ENCODE measurements at regions not wholly inside any gene's neighbourhood (a gene's known extent, or its start where the extent isn't known, plus 50 kb on each side); places are given as distances from the start of the nearest gene placed in this dataset.

GRCh38 chr10:61320257-61320587, 133.0 kb downstream of the TMEM26 start:
- WGBS: 98% methylated on average over 5 of the region's 5 CpGs
- no peaks in the 10 kb centered on the region for H3K4me1 ChIP-seq (replicated peaks)
- H3K4me3 ChIP-seq: no peak overlapping the region
- H3K36me3 ChIP-seq: no peaks in the 10 kb centered on the region
- no peak for TF ChIP-seq POLR2AphosphoS5 (IDR thresholded peaks at IDR 0.05)
- no peaks in the 10 kb centered on the region for H3K27me3 ChIP-seq (replicated peaks; ENCODE audit: insufficient read depth)
- intact Hi-C loops (cut with DNase I): no loop called here
- H3K27ac ChIP-seq: no peak overlapping the region
- no peak for DNase-seq (ENCODE audit: low spot score)
- H3K9me3 ChIP-seq: no peaks in the 10 kb centered on the region

- intact Hi-C loops (cut with DNase I): no loop called here
- TF ChIP-seq POLR2A (IDR thresholded peaks at IDR 0.05) (no peak), CTCF (IDR thresholded peaks at IDR 0.05) (no peak), POLR2AphosphoS5 (IDR thresholded peaks at IDR 0.05) (no peak)
- Histone ChIP-seq H3K27me3 (replicated peaks; ENCODE audit: insufficient read depth) (no peaks in the 10 kb centered on the region), H3K36me3 (no peaks in the 10 kb centered on the region), H3K4me1 (replicated peaks) (no peaks in the 10 kb centered on the region), H3K27ac (no peak overlapping the region), H3K4me3 (no peak overlapping the region), H3K9me3 (no peaks in the 10 kb centered on the region)
- WGBS: 80% methylated on average over 5 of the region's 5 CpGs
- no peak for DNase-seq (ENCODE audit: low spot score)
Observed at GRCh38 chr10:61319386-61320256, 133.6 kb downstream of the TMEM26 start.

GRCh38 chr10:61318429-61318828, 134.8 kb downstream of the TMEM26 start:
- TF ChIP-seq POLR2AphosphoS5 (IDR thresholded peaks at IDR 0.05): no peak
- no peak for TF ChIP-seq CTCF (IDR thresholded peaks at IDR 0.05)
- TF ChIP-seq POLR2A (IDR thresholded peaks at IDR 0.05): no peak
- no peaks in the 10 kb centered on the region for H3K27me3 ChIP-seq (replicated peaks; ENCODE audit: insufficient read depth)
- no peaks in the 10 kb centered on the region for H3K4me1 ChIP-seq (replicated peaks)
- H3K27ac ChIP-seq: no peak overlapping the region
- H3K4me3 ChIP-seq: no peak overlapping the region
- intact Hi-C loops (cut with DNase I): no loop called here
- H3K9me3 ChIP-seq: no peaks in the 10 kb centered on the region
- no peak for DNase-seq (ENCODE audit: low spot score)
- H3K36me3 ChIP-seq: no peaks in the 10 kb centered on the region

GRCh38 chr10:61317706-61318105, 135.5 kb downstream of the TMEM26 start:
- Histone ChIP-seq H3K27ac (no peak overlapping the region), H3K4me1 (replicated peaks) (no peaks in the 10 kb centered on the region), H3K9me3 (no peaks in the 10 kb centered on the region), H3K27me3 (replicated peaks; ENCODE audit: insufficient read depth) (no peaks in the 10 kb centered on the region), H3K4me3 (no peak overlapping the region), H3K36me3 (no peaks in the 10 kb centered on the region)
- DNase-seq (ENCODE audit: low spot score): no peak
- TF ChIP-seq POLR2AphosphoS5 (IDR thresholded peaks at IDR 0.05): no peak
- no peak for TF ChIP-seq CTCF (IDR thresholded peaks at IDR 0.05)
- TF ChIP-seq POLR2A (IDR thresholded peaks at IDR 0.05): no peak
- intact Hi-C loops (cut with DNase I): no loop called here

- WGBS: 98% methylated on average over 1 of the region's 1 CpG
- no peaks in the 10 kb centered on the region for H3K36me3 ChIP-seq
- H3K27me3 ChIP-seq (replicated peaks; ENCODE audit: insufficient read depth): no peaks in the 10 kb centered on the region
- intact Hi-C loops (cut with DNase I): no loop called here
- DNase-seq (ENCODE audit: low spot score): no peak
- H3K4me1 ChIP-seq (replicated peaks): no peaks in the 10 kb centered on the region
- no peaks in the 10 kb centered on the region for H3K9me3 ChIP-seq
- no peak for TF ChIP-seq POLR2A (IDR thresholded peaks at IDR 0.05)
- TF ChIP-seq POLR2AphosphoS5 (IDR thresholded peaks at IDR 0.05): no peak
- no peak for TF ChIP-seq CTCF (IDR thresholded peaks at IDR 0.05)
- no peak overlapping the region for H3K4me3 ChIP-seq
- no peak overlapping the region for H3K27ac ChIP-seq
Observed at GRCh38 chr10:61316676-61317265, 136.4 kb downstream of the TMEM26 start.

All from prostate gland (tissue), 2 donors.